PC-3 (cell line): ENCODE measurements at regions not wholly inside any gene's neighbourhood (a gene's known extent, or its start where the extent isn't known, plus 50 kb on each side); places are given as distances from the start of the nearest gene placed in this dataset.
A peak's percentile ranks its signal among the peaks of the same experiment; 100 is the strongest.

Experiments
- ATAC-seq: fragments of 200-7000 bp; cut with Tn5 transposase; 2 replicates; pipeline ENCODE4 v1.9.1; 2020; ENCODE audit warnings: mild to moderate bottlenecking, moderate library complexity
- BruUV-seq: library from RNA; stranded (reverse); fragments of 400-500 nt; replicated peaks from 2 replicates; lab custom pipeline; 2021; lab: Mats Ljungman, UMichigan
- CTCF ChIA-PET: fragments of 300-600 bp; sonication (Branson Sonifier 250); formaldehyde crosslinking; loops from one replicate; lab custom pipeline; 2022; ENCODE audit warnings: antibody characterized with exemption; lab: Charles Lee
- POLR2A ChIA-PET: fragments of 300-600 bp; sonication (Branson Sonifier 250); formaldehyde crosslinking; loops from one replicate; lab custom pipeline; 2022; ENCODE audit warnings: antibody characterized with exemption; ENCODE audit not compliant: unreplicated experiment; lab: Charles Lee
- DNase-seq: peaks from one replicate; pipeline ENCODE4 v3.0.0-alpha.2; 2015
- H2AFZ ChIP-seq: fragments of 300-600 bp; sonication (generic); 2 replicates; pipeline ENCODE4 v1.6.0; 2016; ENCODE audit warnings: antibody characterized with exemption, low read length
- H3F3A ChIP-seq: fragments of 300-600 bp; sonication (generic); one replicate; pipeline ENCODE4 v1.6.0; 2017; ENCODE audit warnings: antibody characterized with exemption, low read length, control low read depth, mild to moderate bottlenecking; ENCODE audit not compliant: unreplicated experiment
- H3K27ac ChIP-seq: fragments of 300-600 bp; sonication (generic); 2 replicates; pipeline ENCODE4 v1.5.1; 2016; ENCODE audit warnings: mild to moderate bottlenecking, low read length
- H3K27me3 ChIP-seq: fragments of 300-600 bp; sonication (generic); 2 replicates; pipeline ENCODE4 v1.6.1; 2016; ENCODE audit warnings: low read length, mixed read lengths
- H3K36me3 ChIP-seq: fragments of 300-600 bp; sonication (generic); 2 replicates; pipeline ENCODE4 v1.6.1; 2016; ENCODE audit warnings: low read depth, mixed run types, low read length, mixed read lengths
- H3K4me1 ChIP-seq: fragments of 300-600 bp; sonication (generic); 2 replicates; pipeline ENCODE4 v1.5.1; 2016; ENCODE audit warnings: low read length; ENCODE audit not compliant: insufficient read depth
- H3K4me2 ChIP-seq: fragments of 300-600 bp; sonication (generic); 2 replicates; pipeline ENCODE4 v1.6.0; 2016; ENCODE audit warnings: low read length
- H3K4me3 ChIP-seq: fragments of 300-600 bp; sonication (generic); 2 replicates; pipeline ENCODE4 v1.5.1; 2016; ENCODE audit warnings: mild to moderate bottlenecking, low read length, mixed read lengths
- H3K79me2 ChIP-seq: fragments of 300-600 bp; sonication (generic); 2 replicates; pipeline ENCODE4 v1.6.1; 2017; ENCODE audit warnings: low read length, mixed read lengths
- H3K9ac ChIP-seq: fragments of 300-600 bp; sonication (generic); 2 replicates; pipeline ENCODE4 v1.6.0; 2016; ENCODE audit warnings: mild to moderate bottlenecking, low read length
- H3K9me2 ChIP-seq: fragments of 300-600 bp; sonication (generic); replicated peaks from 2 replicates; pipeline ENCODE4 v1.6.1; 2016; ENCODE audit warnings: mixed run types, low read length, mixed read lengths
- H3K9me3 ChIP-seq: fragments of 300-600 bp; sonication (generic); 2 replicates; pipeline ENCODE4 v1.6.1; 2016; ENCODE audit warnings: low read length, mixed read lengths
- H4K20me1 ChIP-seq: fragments of 300-600 bp; sonication (generic); 2 replicates; pipeline ENCODE4 v1.6.1; 2016; ENCODE audit warnings: low read length, mixed read lengths
- EZH2 ChIP-seq: fragments of 300-600 bp; sonication (generic); IDR thresholded peaks from one replicate; pipeline ENCODE4 v1.6.1; 2017; ENCODE audit warnings: antibody characterized with exemption, mild to moderate bottlenecking, low read length; ENCODE audit not compliant: unreplicated experiment
- EZH2phosphoT487 ChIP-seq: fragments of 300-600 bp; sonication (generic); IDR thresholded peaks from 2 replicates; pipeline ENCODE4 v1.6.1; 2018; ENCODE audit warnings: mild to moderate bottlenecking, antibody characterized with exemption, low read length, borderline replicate concordance
- intact Hi-C: fragments of 100-400 bp; cut with micrococcal nuclease; formaldehyde crosslinking; loops from 2 replicates; pipeline ENCODE4 v1.9.0; 2023
- TF ChIP-seq, protein P1 (sequence below): fragments of 300-600 bp; sonication (generic); conservative IDR thresholded peaks from 2 replicates; pipeline ENCODE4 v1.5.1; 2017; ENCODE audit warnings: antibody characterized with exemption, low read depth, mild to moderate bottlenecking, low read length

DNA sequence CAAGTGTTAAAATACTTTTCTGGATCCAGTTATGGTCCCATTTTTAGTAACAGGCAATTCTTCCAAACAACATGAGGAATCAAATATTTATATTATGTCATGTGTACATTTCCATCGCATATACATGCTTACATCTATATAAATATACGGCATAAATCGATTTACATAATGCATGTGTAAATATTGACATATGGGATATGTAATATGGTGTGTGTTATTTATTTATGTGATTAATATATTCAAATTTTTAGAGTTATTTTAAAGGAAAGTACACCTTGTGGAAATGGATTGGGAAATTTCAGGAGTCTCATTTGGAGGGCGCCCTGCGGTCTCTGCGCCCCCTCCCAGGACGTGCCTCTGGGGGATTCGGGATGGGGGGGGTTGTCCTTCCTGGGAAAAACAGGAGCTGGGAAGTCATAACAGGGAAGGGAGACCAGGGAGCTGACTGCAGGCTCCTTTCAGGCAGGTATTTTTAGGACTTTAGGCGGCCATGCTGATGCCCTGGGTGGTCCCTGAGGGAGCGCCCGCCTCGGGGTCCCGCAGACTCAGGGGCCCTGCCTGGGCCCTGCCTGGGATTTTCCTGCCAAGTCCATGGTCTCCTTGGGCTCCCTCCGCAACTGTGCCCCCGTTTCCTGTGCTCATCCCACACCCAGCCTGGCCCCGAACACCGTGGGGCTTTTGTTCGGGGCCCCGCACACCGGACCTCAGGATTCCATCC, 82.7 kb upstream of the SFSWAP start:
- H3K79me2 ChIP-seq, result no peaks in the 10 kb centered on the region
- no peaks in the 10 kb centered on the region for H3F3A ChIP-seq
- H2AFZ ChIP-seq, result no peak overlapping the region
- intact Hi-C loops, result no loop called here
- TF ChIP-seq, protein P1, sequence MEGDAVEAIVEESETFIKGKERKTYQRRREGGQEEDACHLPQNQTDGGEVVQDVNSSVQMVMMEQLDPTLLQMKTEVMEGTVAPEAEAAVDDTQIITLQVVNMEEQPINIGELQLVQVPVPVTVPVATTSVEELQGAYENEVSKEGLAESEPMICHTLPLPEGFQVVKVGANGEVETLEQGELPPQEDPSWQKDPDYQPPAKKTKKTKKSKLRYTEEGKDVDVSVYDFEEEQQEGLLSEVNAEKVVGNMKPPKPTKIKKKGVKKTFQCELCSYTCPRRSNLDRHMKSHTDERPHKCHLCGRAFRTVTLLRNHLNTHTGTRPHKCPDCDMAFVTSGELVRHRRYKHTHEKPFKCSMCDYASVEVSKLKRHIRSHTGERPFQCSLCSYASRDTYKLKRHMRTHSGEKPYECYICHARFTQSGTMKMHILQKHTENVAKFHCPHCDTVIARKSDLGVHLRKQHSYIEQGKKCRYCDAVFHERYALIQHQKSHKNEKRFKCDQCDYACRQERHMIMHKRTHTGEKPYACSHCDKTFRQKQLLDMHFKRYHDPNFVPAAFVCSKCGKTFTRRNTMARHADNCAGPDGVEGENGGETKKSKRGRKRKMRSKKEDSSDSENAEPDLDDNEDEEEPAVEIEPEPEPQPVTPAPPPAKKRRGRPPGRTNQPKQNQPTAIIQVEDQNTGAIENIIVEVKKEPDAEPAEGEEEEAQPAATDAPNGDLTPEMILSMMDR, result no peak
- no peak for TF ChIP-seq EZH2phosphoT487
- TF ChIP-seq EZH2, result no peak
- 0 out of 2 replicates have a peak, but pooled peaks cover 4% of the 10 kb centered on the region for H3K4me1 ChIP-seq
- DNase-seq, result peak; percentile 29
- no peaks in the 10 kb centered on the region for H3K36me3 ChIP-seq
- H3K4me2 ChIP-seq, result no peak overlapping the region
- H4K20me1 ChIP-seq, result no peaks in the 10 kb centered on the region
- ChIA-PET POLR2A (no interaction called here), CTCF (no interaction called here)
- no peak overlapping the region for H3K4me3 ChIP-seq
- BruUV-seq, result no TSS peak
- H3K9me3 ChIP-seq, result no peaks in the 10 kb centered on the region
- peaks cover 37% of the 10 kb centered on the region for H3K27me3 ChIP-seq
- H3K27ac ChIP-seq, result no peak overlapping the region
- H3K9ac ChIP-seq, result no peak overlapping the region
- peak; percentile 54 for ATAC-seq
- no peaks in the 10 kb centered on the region for H3K9me2 ChIP-seq

DNA sequence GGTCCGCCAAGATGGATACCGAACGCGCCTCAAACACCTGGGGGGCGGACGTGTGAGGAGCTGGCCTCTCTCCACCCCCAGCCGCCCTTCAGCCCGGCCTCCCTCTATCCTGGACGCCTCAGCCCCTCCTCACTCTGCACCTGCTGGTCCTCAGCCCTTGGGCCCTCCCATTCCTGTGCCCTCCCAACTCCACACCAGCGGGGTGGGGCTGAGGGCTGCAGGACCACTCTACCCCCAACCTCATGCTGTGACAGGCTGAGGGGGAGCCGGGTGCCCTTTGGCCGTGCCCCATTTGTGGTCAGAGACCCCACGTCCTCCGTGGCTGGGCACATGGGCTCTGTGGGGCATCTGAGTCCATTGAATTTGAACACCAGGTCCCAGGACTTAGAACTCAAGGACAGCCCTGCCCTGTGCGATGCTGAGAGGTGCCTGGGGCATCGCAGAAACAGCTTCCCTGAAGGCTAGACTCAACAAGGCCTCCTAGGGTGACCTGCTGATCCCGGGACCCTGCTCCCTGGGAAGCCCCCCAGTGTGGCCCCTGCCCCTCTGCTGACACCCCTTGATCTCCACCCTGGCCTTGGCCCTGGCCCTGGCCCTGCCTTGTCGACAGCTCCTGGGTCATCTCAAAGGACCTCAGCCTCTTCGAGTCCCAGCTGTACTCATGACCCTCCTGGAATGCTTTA, 82.0 kb upstream of the SFSWAP start:
- no peak overlapping the region for H3K27ac ChIP-seq

More for the DNA sequence above, 82.0 kb upstream of the SFSWAP start:
- no peaks in the 10 kb centered on the region for H3K79me2 ChIP-seq
- no TSS peak for BruUV-seq
- 0 out of 2 replicates have a peak, but pooled peaks cover 4% of the 10 kb centered on the region for H3K4me1 ChIP-seq
- ChIA-PET POLR2A (no interaction called here), CTCF (no interaction called here)
- H3K9me3 ChIP-seq, result no peaks in the 10 kb centered on the region
- no peak for DNase-seq
- no peaks in the 10 kb centered on the region for H3K9me2 ChIP-seq
- H3F3A ChIP-seq, result no peaks in the 10 kb centered on the region
- no peak for TF ChIP-seq EZH2phosphoT487
- no peak for TF ChIP-seq EZH2
- TF ChIP-seq, protein P1, result no peak
- H3K9ac ChIP-seq, result no peak overlapping the region
- H4K20me1 ChIP-seq, result no peaks in the 10 kb centered on the region
- ATAC-seq, result no peak
- H3K4me3 ChIP-seq, result no peak overlapping the region
- intact Hi-C loops, result no loop called here
- no peak overlapping the region for H3K4me2 ChIP-seq
- H2AFZ ChIP-seq, result no peak overlapping the region
- H3K36me3 ChIP-seq, result no peaks in the 10 kb centered on the region
- H3K27me3 ChIP-seq, result peaks cover 39% of the 10 kb centered on the region
